ENCODE measurements at regions not wholly inside any gene's neighbourhood (a gene's known extent, or its start where the extent isn't known, plus 50 kb on each side); places are given as distances from the start of the nearest gene placed in this dataset.

GRCh38 chr18:10045296-10045891, 131.6 kb downstream of the VAPA start (continued):
- TF ChIP-seq, protein P1, sequence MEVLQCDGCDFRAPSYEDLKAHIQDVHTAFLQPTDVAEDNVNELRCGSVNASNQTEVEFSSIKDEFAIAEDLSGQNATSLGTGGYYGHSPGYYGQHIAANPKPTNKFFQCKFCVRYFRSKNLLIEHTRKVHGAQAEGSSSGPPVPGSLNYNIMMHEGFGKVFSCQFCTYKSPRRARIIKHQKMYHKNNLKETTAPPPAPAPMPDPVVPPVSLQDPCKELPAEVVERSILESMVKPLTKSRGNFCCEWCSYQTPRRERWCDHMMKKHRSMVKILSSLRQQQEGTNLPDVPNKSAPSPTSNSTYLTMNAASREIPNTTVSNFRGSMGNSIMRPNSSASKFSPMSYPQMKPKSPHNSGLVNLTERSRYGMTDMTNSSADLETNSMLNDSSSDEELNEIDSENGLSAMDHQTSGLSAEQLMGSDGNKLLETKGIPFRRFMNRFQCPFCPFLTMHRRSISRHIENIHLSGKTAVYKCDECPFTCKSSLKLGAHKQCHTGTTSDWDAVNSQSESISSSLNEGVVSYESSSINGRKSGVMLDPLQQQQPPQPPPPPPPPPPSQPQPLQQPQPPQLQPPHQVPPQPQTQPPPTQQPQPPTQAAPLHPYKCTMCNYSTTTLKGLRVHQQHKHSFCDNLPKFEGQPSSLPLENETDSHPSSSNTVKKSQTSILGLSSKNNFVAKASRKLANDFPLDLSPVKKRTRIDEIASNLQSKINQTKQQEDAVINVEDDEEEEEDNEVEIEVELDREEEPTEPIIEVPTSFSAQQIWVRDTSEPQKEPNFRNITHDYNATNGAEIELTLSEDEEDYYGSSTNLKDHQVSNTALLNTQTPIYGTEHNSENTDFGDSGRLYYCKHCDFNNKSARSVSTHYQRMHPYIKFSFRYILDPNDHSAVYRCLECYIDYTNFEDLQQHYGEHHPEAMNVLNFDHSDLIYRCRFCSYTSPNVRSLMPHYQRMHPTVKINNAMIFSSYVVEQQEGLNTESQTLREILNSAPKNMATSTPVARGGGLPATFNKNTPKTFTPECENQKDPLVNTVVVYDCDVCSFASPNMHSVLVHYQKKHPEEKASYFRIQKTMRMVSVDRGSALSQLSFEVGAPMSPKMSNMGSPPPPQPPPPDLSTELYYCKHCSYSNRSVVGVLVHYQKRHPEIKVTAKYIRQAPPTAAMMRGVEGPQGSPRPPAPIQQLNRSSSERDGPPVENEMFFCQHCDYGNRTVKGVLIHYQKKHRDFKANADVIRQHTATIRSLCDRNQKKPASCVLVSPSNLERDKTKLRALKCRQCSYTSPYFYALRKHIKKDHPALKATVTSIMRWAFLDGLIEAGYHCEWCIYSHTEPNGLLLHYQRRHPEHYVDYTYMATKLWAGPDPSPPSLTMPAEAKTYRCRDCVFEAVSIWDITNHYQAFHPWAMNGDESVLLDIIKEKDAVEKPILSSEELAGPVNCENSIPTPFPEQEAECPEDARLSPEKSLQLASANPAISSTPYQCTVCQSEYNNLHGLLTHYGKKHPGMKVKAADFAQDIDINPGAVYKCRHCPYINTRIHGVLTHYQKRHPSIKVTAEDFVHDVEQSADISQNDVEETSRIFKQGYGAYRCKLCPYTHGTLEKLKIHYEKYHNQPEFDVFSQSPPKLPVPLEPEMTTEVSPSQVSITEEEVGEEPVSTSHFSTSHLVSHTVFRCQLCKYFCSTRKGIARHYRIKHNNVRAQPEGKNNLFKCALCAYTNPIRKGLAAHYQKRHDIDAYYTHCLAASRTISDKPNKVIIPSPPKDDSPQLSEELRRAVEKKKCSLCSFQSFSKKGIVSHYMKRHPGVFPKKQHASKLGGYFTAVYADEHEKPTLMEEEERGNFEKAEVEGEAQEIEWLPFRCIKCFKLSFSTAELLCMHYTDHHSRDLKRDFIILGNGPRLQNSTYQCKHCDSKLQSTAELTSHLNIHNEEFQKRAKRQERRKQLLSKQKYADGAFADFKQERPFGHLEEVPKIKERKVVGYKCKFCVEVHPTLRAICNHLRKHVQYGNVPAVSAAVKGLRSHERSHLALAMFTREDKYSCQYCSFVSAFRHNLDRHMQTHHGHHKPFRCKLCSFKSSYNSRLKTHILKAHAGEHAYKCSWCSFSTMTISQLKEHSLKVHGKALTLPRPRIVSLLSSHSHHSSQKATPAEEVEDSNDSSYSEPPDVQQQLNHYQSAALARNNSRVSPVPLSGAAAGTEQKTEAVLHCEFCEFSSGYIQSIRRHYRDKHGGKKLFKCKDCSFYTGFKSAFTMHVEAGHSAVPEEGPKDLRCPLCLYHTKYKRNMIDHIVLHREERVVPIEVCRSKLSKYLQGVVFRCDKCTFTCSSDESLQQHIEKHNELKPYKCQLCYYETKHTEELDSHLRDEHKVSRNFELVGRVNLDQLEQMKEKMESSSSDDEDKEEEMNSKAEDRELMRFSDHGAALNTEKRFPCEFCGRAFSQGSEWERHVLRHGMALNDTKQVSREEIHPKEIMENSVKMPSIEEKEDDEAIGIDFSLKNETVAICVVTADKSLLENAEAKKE (CRISPR knock-in tag; IDR thresholded peaks at IDR 0.05) = no peak
- no peak for TF ChIP-seq CREB1 (CRISPR knock-in tag; IDR thresholded peaks at IDR 0.05; ENCODE audit: low read depth)
- TF ChIP-seq, protein P2, sequence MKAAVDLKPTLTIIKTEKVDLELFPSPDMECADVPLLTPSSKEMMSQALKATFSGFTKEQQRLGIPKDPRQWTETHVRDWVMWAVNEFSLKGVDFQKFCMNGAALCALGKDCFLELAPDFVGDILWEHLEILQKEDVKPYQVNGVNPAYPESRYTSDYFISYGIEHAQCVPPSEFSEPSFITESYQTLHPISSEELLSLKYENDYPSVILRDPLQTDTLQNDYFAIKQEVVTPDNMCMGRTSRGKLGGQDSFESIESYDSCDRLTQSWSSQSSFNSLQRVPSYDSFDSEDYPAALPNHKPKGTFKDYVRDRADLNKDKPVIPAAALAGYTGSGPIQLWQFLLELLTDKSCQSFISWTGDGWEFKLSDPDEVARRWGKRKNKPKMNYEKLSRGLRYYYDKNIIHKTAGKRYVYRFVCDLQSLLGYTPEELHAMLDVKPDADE (IDR thresholded peaks at IDR 0.05) = no peak
- no peak for TF ChIP-seq POLR2AphosphoS5 (IDR thresholded peaks at IDR 0.05; ENCODE audit: low read depth)
- TF ChIP-seq CTCF (conservative IDR thresholded peaks at IDR 0.05; ENCODE audit: low read depth in 2 of 2) = no peak
- no peak for TF ChIP-seq STAT1 (IDR thresholded peaks at IDR 0.05; ENCODE audit: unreplicated experiment)
- no peak for TF ChIP-seq ZNF331 (CRISPR knock-in tag; IDR thresholded peaks at IDR 0.05; ENCODE audit: low read depth)
